ENCODE measurements at regions not wholly inside any gene's neighbourhood (a gene's known extent, or its start where the extent isn't known, plus 50 kb on each side); places are given as distances from the start of the nearest gene placed in this dataset.

- ATAC-seq (ENCODE audit: poor library complexity): no peak
- no peak for DNase-seq
- intact Hi-C loops (cut with DNase I): no loop called here
Measured at GRCh38 chr6:164561656-164562055, 747.7 kb downstream of the C6orf118 start.

GRCh38 chr6:164554700-164555476 lies 754.5 kb downstream of the C6orf118 start:
- peak; percentile 41 for DNase-seq
- peak; percentile 66 for ATAC-seq (ENCODE audit: poor library complexity)
- intact Hi-C loops (cut with DNase I): no loop called here

- intact Hi-C loops (cut with DNase I): no loop called here
- DNase-seq (no peak), ATAC-seq (ENCODE audit: poor library complexity) (no peak)
Measured at GRCh38 chr6:164554226-164554625, 755.2 kb downstream of the C6orf118 start.

GRCh38 chr6:164551706-164552105 lies 757.7 kb downstream of the C6orf118 start:
- ATAC-seq (ENCODE audit: poor library complexity): no peak
- DNase-seq: no peak
- intact Hi-C loops (cut with DNase I): no loop called here

GRCh38 chr6:164547076-164547475 lies 762.3 kb downstream of the C6orf118 start:
- ATAC-seq (ENCODE audit: poor library complexity) (no peak), DNase-seq (no peak)
- intact Hi-C loops (cut with DNase I): no loop called here

GRCh38 chr6:164546263-164546662 lies 763.1 kb downstream of the C6orf118 start:
- intact Hi-C loops (cut with DNase I): no loop called here
- ATAC-seq (ENCODE audit: poor library complexity): no peak
- no peak for DNase-seq

GRCh38 chr6:164534070-164534766 lies 775.2 kb downstream of the C6orf118 start:
- intact Hi-C loops (cut with DNase I): no loop called here
- DNase-seq (no peak), ATAC-seq (ENCODE audit: poor library complexity) (peak; percentile 49)

GRCh38 chr6:164533045-164533362 lies 776.4 kb downstream of the C6orf118 start:
- no peak for DNase-seq
- intact Hi-C loops (cut with DNase I): no loop called here
- ATAC-seq (ENCODE audit: poor library complexity): no peak

- ATAC-seq (ENCODE audit: poor library complexity): no peak
- intact Hi-C loops (cut with DNase I): no loop called here
- DNase-seq: no peak
Measured at GRCh38 chr6:164532198-164533044, 777.0 kb downstream of the C6orf118 start.

- DNase-seq (no peak), ATAC-seq (ENCODE audit: poor library complexity) (no peak)
- intact Hi-C loops (cut with DNase I): no loop called here
Measured at GRCh38 chr6:164531736-164532135, 777.7 kb downstream of the C6orf118 start.

- intact Hi-C loops (cut with DNase I): no loop called here
- DNase-seq (no peak), ATAC-seq (ENCODE audit: poor library complexity) (no peak)
Measured at GRCh38 chr6:164528539-164528938, 780.9 kb downstream of the C6orf118 start.

- ATAC-seq (ENCODE audit: poor library complexity): no peak
- DNase-seq: no peak
- intact Hi-C loops (cut with DNase I): no loop called here
Measured at GRCh38 chr6:164523087-164523654, 786.2 kb downstream of the C6orf118 start.

GRCh38 chr6:164520916-164521315 lies 788.5 kb downstream of the C6orf118 start:
- DNase-seq: no peak
- intact Hi-C loops (cut with DNase I): no loop called here
- ATAC-seq (ENCODE audit: poor library complexity): no peak

GRCh38 chr6:164507206-164507940 lies 802.0 kb downstream of the C6orf118 start:
- intact Hi-C loops (cut with DNase I): no loop called here
- ATAC-seq (ENCODE audit: poor library complexity): no peak
- DNase-seq: no peak

GRCh38 chr6:164505425-164505824 lies 804.0 kb downstream of the C6orf118 start:
- no peak for DNase-seq
- intact Hi-C loops (cut with DNase I): no loop called here
- ATAC-seq (ENCODE audit: poor library complexity): no peak

GRCh38 chr6:164502833-164503232 lies 806.6 kb downstream of the C6orf118 start:
- intact Hi-C loops (cut with DNase I): no loop called here

GRCh38 chr6:164495882-164496495 lies 813.4 kb downstream of the C6orf118 start:
- ATAC-seq (ENCODE audit: poor library complexity) (no peak), DNase-seq (no peak)
- intact Hi-C loops (cut with DNase I): no loop called here

More at GRCh38 chr6:164502833-164503232, 806.6 kb downstream of the C6orf118 start:
- ATAC-seq (ENCODE audit: poor library complexity): no peak
- no peak for DNase-seq

GRCh38 chr6:164478426-164478825 lies 831.0 kb downstream of the C6orf118 start:
- ATAC-seq (ENCODE audit: poor library complexity) (no peak), DNase-seq (no peak)
- intact Hi-C loops (cut with DNase I): no loop called here
